ENCODE measurements at regions not wholly inside any gene's neighbourhood (a gene's known extent, or its start where the extent isn't known, plus 50 kb on each side); places are given as distances from the start of the nearest gene placed in this dataset.

- TF ChIP-seq, protein P1, sequence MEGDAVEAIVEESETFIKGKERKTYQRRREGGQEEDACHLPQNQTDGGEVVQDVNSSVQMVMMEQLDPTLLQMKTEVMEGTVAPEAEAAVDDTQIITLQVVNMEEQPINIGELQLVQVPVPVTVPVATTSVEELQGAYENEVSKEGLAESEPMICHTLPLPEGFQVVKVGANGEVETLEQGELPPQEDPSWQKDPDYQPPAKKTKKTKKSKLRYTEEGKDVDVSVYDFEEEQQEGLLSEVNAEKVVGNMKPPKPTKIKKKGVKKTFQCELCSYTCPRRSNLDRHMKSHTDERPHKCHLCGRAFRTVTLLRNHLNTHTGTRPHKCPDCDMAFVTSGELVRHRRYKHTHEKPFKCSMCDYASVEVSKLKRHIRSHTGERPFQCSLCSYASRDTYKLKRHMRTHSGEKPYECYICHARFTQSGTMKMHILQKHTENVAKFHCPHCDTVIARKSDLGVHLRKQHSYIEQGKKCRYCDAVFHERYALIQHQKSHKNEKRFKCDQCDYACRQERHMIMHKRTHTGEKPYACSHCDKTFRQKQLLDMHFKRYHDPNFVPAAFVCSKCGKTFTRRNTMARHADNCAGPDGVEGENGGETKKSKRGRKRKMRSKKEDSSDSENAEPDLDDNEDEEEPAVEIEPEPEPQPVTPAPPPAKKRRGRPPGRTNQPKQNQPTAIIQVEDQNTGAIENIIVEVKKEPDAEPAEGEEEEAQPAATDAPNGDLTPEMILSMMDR (IDR thresholded peaks at IDR 0.05) = no peak
- TF ChIP-seq POLR2A (IDR thresholded peaks at IDR 0.05) = no peak
These were observed 1181.4 kb upstream of the AMELY start for GRCh38 chrY:8092926-8093325.
